Trophoblast cell (in vitro differentiated cells and primary cell): ENCODE measurements at regions not wholly inside any gene's neighbourhood (a gene's known extent, or its start where the extent isn't known, plus 50 kb on each side); places are given as distances from the start of the nearest gene placed in this dataset.

ENCODE experiments used
- DNase-seq, 2 donors: peaks; one replicate each; pipeline ENCODE4 v3.0.0-alpha.2; 2016
- H2AFZ ChIP-seq: 2 replicates; pipeline ENCODE4 v1.6.1; 2013; ENCODE audit warnings: low read length, moderate library complexity, mild to moderate bottlenecking; ENCODE audit not compliant: insufficient read depth, poor library complexity
- H2AK5ac ChIP-seq: 2 replicates; pipeline ENCODE4 v1.6.1; 2013; ENCODE audit warnings: mild to moderate bottlenecking, low read length
- H2BK120ac ChIP-seq: 2 replicates; pipeline ENCODE4 v1.6.1; 2013; ENCODE audit warnings: low read length, mild to moderate bottlenecking, moderate library complexity; ENCODE audit not compliant: insufficient read depth, poor library complexity
- H2BK12ac ChIP-seq: 2 replicates; pipeline ENCODE4 v1.6.1; 2013; ENCODE audit warnings: mild to moderate bottlenecking, low read length, moderate library complexity
- H2BK5ac ChIP-seq: 2 replicates; pipeline ENCODE4 v1.6.1; 2013; ENCODE audit warnings: low read length, low read depth, moderate library complexity, mild to moderate bottlenecking; ENCODE audit not compliant: poor library complexity
- H3K14ac ChIP-seq: 2 replicates; pipeline ENCODE4 v1.6.1; 2013; ENCODE audit warnings: mild to moderate bottlenecking, low read length
- H3K18ac ChIP-seq: 2 replicates; pipeline ENCODE4 v1.6.1; 2013; ENCODE audit warnings: mild to moderate bottlenecking, low read length
- H3K23ac ChIP-seq: 2 replicates; pipeline ENCODE4 v1.6.1; 2013; ENCODE audit warnings: low read length
- H3K27ac ChIP-seq: 2 replicates; pipeline ENCODE4 v1.5.1; 2013; ENCODE audit warnings: low read depth, mild to moderate bottlenecking, inconsistent platforms, low read length, moderate library complexity
- H3K27me3 ChIP-seq: 2 replicates; pipeline ENCODE4 v1.6.1; 2013; ENCODE audit warnings: inconsistent platforms, mild to moderate bottlenecking, low read length, moderate library complexity; ENCODE audit not compliant: insufficient read depth
- H3K36me3 ChIP-seq, 2 experiments: 1 replicate in 1 of 2; 2 replicates in 1 of 2; pipeline ENCODE4 v1.6.1; 2013; ENCODE audit warnings: low read length in 2 of 2, mild to moderate bottlenecking in 2 of 2, moderate library complexity in 1 of 2; ENCODE audit not compliant: insufficient read depth in 2 of 2, control insufficient read depth in 1 of 2
- H3K4ac ChIP-seq: 2 replicates; pipeline ENCODE4 v1.6.1; 2013; ENCODE audit warnings: low read depth, mild to moderate bottlenecking, low read length, moderate library complexity
- H3K4me1 ChIP-seq, 2 experiments: 1 replicate in 1 of 2; 2 replicates in 1 of 2; pipeline ENCODE4 v1.6.1; 2013; ENCODE audit warnings: low read length in 2 of 2, mild to moderate bottlenecking in 2 of 2, moderate library complexity in 1 of 2; ENCODE audit not compliant: insufficient read depth in 2 of 2, control insufficient read depth in 1 of 2
- H3K4me2 ChIP-seq: 2 replicates; pipeline ENCODE4 v1.6.1; 2013; ENCODE audit warnings: inconsistent platforms, mild to moderate bottlenecking, low read length, moderate library complexity
- H3K4me3 ChIP-seq: 2 replicates; pipeline ENCODE4 v1.5.1; 2013; ENCODE audit warnings: mild to moderate bottlenecking, low read depth, low read length, inconsistent platforms
- H3K79me1 ChIP-seq: one replicate; pipeline ENCODE4 v1.6.1; 2013; ENCODE audit warnings: low read length
- H3K79me2 ChIP-seq: 2 replicates; pipeline ENCODE4 v1.6.1; 2013; ENCODE audit warnings: low read length, mild to moderate bottlenecking; ENCODE audit not compliant: control insufficient read depth, insufficient read depth, poor library complexity
- H3K9ac ChIP-seq: 2 replicates; pipeline ENCODE4 v1.6.1; 2013; ENCODE audit warnings: mild to moderate bottlenecking, low read length
- H3K9me3 ChIP-seq: 2 replicates; pipeline ENCODE4 v1.6.1; 2013; ENCODE audit warnings: low read depth, mild to moderate bottlenecking, control low read depth, inconsistent platforms, low read length; ENCODE audit not compliant: insufficient read depth
- H4K12ac ChIP-seq: 2 replicates; pipeline ENCODE4 v1.6.1; 2013; ENCODE audit warnings: low read depth, mild to moderate bottlenecking, low read length, moderate library complexity
- H4K8ac ChIP-seq: 2 replicates; pipeline ENCODE4 v1.6.1; 2013; ENCODE audit warnings: low read depth, mild to moderate bottlenecking, low read length, moderate library complexity
- H4K91ac ChIP-seq: one replicate; pipeline ENCODE4 v1.6.1; 2013; ENCODE audit warnings: low read depth, mild to moderate bottlenecking, low read length, moderate library complexity
- WGBS: extraction: QIAGEN DNeasy Blood & Tissue Kit; methylation state at CpG from one replicate; pipeline ENCODE4 v1.1.7; 2013; ENCODE audit warnings: missing lambda C conversion rate; ENCODE audit not compliant: insufficient read length, insufficient coverage; ENCODE audit errors: extremely low coverage; 5-methylcytosine and 5-hydroxymethylcytosine counted together

- no peak overlapping the region for H3K4me3 ChIP-seq
- WGBS = no CpG with 5 or more reads among the region's 22 CpGs
- H2AFZ ChIP-seq = no peak overlapping the region
- no peaks in the 10 kb centered on the region for H3K9me3 ChIP-seq
- H4K91ac ChIP-seq = no peak overlapping the region
- H2BK120ac ChIP-seq = no peak overlapping the region
- no peak overlapping the region for H4K12ac ChIP-seq
- no peak for DNase-seq
- H3K79me1 ChIP-seq = peaks cover 13% of the 10 kb centered on the region
- no peak overlapping the region for H3K4me2 ChIP-seq
- no peaks in the 10 kb centered on the region for H3K79me2 ChIP-seq
- no peaks in the 10 kb centered on the region for H3K27me3 ChIP-seq
- no peak overlapping the region for H2AK5ac ChIP-seq
- no peak overlapping the region for H4K8ac ChIP-seq
- H3K14ac ChIP-seq = no peak overlapping the region
- H3K4ac ChIP-seq = no peak overlapping the region
- H3K18ac ChIP-seq = no peak overlapping the region
- no peak overlapping the region for H3K9ac ChIP-seq
- H3K4me1 ChIP-seq = peaks cover 23% of the 10 kb centered on the region in 2 experiments
- no peak overlapping the region for H2BK5ac ChIP-seq
- H2BK12ac ChIP-seq = no peak overlapping the region
- no peak overlapping the region for H3K23ac ChIP-seq
- no peaks in the 10 kb centered on the region for H3K36me3 ChIP-seq
- H3K27ac ChIP-seq = no peak overlapping the region
These were observed 363.1 kb downstream of the MN1 start for GRCh38 chr22:27438271-27438980.

DNA sequence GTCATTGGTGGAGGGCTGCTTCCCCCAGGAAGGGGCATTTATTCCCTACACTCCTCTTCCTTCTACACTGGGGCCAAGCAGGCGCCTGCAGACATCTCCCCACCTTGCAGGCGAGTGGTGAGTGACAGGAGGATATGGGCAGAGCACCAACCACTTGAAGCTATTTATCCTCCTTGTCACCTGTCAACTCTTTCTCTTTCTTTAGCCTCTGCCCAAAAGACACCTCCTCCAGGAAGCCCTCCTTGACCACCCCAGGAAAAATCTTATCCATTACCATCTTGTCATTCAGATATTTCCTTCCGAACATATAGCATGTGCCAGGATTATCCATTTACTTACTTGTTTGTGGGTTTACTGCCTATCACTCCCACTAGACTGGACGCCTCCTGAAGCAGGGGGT is 362.4 kb downstream of the MN1 start:
- Histone ChIP-seq H2BK5ac (no peak overlapping the region), H3K27ac (no peak overlapping the region), H4K12ac (no peak overlapping the region), H3K18ac (no peak overlapping the region), H3K4me1 (peaks cover 16% of the 10 kb centered on the region in 2 experiments), H3K79me1 (peaks cover 7% of the 10 kb centered on the region), H2BK120ac (no peak overlapping the region), H3K14ac (no peak overlapping the region), H3K36me3 (no peaks in the 10 kb centered on the region), H3K9ac (no peak overlapping the region), H3K79me2 (no peaks in the 10 kb centered on the region), H3K27me3 (no peaks in the 10 kb centered on the region), H3K23ac (no peak overlapping the region), H3K9me3 (no peaks in the 10 kb centered on the region), H4K91ac (no peak overlapping the region), H2AFZ (no peak overlapping the region), H3K4ac (no peak overlapping the region), H3K4me2 (no peak overlapping the region), H4K8ac (no peak overlapping the region), H2BK12ac (no peak overlapping the region), H3K4me3 (no peak overlapping the region), H2AK5ac (no peak overlapping the region)
- WGBS = no CpG with 5 or more reads among the region's 4 CpGs
- DNase-seq = no peak

GRCh38 chr22:27440304-27440865 is 361.2 kb downstream of the MN1 start:
- WGBS = no CpG with 5 or more reads among the region's 6 CpGs
- Histone ChIP-seq H3K14ac (no peak overlapping the region), H2BK5ac (no peak overlapping the region), H3K79me1 (peaks cover 4% of the 10 kb centered on the region), H3K4me1 (peaks cover 10 to 12% of the 10 kb centered on the region in 2 experiments), H3K27me3 (no peaks in the 10 kb centered on the region), H3K79me2 (no peaks in the 10 kb centered on the region), H3K18ac (no peak overlapping the region), H3K4ac (no peak overlapping the region), H3K4me2 (no peak overlapping the region), H3K4me3 (no peak overlapping the region), H2BK12ac (no peak overlapping the region), H3K27ac (no peak overlapping the region), H2AK5ac (no peak overlapping the region), H4K8ac (no peak overlapping the region), H3K9ac (no peak overlapping the region), H4K12ac (no peak overlapping the region), H3K36me3 (no peaks in the 10 kb centered on the region), H4K91ac (no peak overlapping the region), H2AFZ (no peak overlapping the region), H2BK120ac (no peak overlapping the region), H3K9me3 (no peaks in the 10 kb centered on the region), H3K23ac (no peak overlapping the region)
- no peak for DNase-seq

DNA sequence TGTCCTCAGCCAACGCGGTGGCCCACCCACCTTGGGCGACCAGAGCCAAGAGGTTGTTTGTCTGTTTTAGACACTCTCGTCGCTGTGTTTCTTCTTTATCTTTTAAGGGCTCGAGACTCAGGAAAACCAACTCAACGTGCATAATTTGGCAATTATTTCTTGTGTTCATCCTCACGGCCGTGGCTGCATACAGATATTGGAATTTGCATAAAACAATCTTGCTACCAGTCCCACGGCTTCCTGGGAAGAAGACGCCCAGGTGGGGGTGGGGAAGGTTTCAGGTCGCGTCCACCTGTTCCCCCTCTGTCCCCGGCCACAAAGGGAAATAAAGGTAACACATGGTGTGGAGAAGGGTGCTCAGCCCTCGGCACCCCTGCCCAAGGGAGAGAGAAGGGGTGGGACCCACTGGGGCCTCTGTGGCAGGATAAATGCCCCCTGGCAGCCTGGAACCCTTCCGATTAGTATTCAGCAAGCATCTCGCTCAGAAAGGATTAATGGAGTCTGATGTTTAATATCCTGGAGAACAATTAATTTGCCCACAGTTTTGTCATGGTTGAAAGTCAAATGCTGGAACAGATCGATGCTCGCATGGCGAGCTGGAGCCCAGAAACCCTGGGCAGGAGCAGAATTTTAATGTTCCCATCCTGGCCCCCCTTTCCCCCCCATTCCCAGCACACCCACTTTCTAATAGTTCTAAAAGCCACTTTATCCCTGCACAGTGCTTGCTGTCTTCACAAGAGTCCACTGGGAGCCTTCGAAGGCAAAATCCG is 359.7 kb downstream of the MN1 start:
- no peaks in the 10 kb centered on the region for H3K9me3 ChIP-seq
- no peak overlapping the region for H2BK5ac ChIP-seq
- H3K4me1 ChIP-seq = peaks cover 0 to under 1% of the 10 kb centered on the region in 2 experiments
- DNase-seq = no peak
- no peaks in the 10 kb centered on the region for H3K36me3 ChIP-seq
- no peak overlapping the region for H4K8ac ChIP-seq
- H3K79me2 ChIP-seq = no peaks in the 10 kb centered on the region
- no peak overlapping the region for H3K4me2 ChIP-seq
- no peak overlapping the region for H3K14ac ChIP-seq
- H3K27ac ChIP-seq = no peak overlapping the region
- no peak overlapping the region for H3K23ac ChIP-seq
- H3K18ac ChIP-seq = no peak overlapping the region
- no peak overlapping the region for H4K12ac ChIP-seq
- H2BK12ac ChIP-seq = no peak overlapping the region
- H3K4me3 ChIP-seq = no peak overlapping the region
- no peak overlapping the region for H2AFZ ChIP-seq
- H3K4ac ChIP-seq = no peak overlapping the region
- no peaks in the 10 kb centered on the region for H3K79me1 ChIP-seq
- H3K9ac ChIP-seq = no peak overlapping the region
- WGBS = no CpG with 5 or more reads among the region's 22 CpGs
- no peak overlapping the region for H2BK120ac ChIP-seq
- H2AK5ac ChIP-seq = no peak overlapping the region
- no peaks in the 10 kb centered on the region for H3K27me3 ChIP-seq
- no peak overlapping the region for H4K91ac ChIP-seq
